A172 (cell line): ENCODE measurements at regions not wholly inside any gene's neighbourhood (a gene's known extent, or its start where the extent isn't known, plus 50 kb on each side); places are given as distances from the start of the nearest gene placed in this dataset.
A peak's percentile ranks its signal among the peaks of the same experiment; 100 is the strongest.

Experiments
- DNase-seq: peaks from one replicate; pipeline ENCODE4 v3.0.0-alpha.2; 2015; ENCODE audit warnings: low spot score

DNA sequence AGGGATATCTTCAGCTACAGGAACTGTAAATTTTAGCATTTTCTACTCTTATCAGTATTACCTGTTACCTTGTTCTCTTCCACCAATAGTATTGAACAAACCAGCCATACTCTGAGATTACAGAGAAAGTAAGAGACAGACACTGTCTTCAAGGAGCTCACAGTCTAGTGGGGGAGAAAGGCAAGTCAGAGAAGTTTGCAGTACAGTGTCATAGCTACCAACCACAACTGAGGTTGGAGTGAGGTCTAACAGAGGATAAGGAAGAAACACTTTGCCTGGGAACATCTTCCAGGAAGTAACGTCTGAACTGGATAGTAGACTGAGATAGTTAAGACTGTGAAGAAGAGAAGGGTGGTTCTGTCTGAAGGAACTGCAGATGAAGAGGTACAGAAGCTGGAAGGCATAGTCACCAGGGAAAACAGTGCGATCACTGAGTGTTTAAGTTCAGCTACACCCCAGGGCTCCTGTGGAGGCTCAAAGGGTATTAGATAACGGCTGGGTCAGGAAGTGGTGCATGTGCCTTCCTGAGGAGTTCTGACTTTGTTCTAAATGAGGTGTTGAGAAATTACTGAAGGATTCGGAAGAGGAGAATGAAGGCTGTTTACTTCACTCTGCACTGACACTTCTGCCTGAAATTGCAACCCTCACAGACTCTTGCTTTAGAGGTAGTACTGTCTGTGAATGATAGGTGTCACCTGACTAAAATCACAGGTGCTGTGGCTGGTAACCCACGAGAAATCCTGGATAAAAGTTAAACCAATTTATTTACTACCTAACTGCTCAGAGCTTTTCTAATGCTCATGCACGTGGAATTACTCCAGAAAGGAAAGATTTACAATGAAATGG lies 841.6 kb downstream of the MAT2B start:
- DNase-seq = no peak

DNA sequence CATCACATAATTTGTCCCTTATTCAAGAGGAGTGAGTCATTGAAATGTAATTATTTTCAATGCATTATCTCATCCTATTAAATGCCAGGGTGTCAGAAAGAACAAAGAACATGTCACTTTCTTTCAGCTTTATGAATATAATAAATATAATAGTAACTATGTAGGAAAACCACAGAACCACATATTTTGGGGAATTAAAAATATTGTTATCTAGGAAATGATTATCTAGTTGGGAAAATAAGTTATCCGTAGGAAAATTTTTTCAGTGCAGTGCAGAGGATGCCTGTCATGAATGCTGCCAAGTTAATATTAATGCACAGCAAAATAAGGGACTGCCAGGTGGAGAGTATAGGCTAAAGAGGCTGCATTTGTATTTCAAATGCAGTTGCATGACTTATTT lies 844.8 kb downstream of the MAT2B start:
- peak; percentile 44 for DNase-seq

GRCh38 chr5:164351245-164351834 lies 845.9 kb downstream of the MAT2B start:
- DNase-seq = no peak

DNA sequence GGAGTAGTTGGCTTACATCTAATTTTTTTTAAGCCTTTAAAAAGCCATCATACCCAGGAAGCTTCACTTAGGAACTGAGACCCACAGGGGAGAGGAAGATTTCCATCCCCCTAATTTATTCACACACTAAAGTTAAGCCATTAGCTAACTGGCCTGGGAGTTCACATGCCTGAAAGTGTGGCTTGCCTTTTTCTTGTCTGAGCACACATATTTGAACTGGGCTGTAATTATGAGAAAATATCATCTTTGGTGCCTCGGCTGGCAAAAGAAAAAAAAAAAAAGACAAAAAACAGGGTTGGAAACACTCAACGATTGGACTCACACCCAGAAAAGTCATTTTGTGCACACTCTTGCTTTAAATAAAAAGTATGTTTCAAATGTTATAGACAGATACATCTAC lies 847.3 kb downstream of the MAT2B start:
- no peak for DNase-seq

GRCh38 chr5:164353155-164353554 lies 847.7 kb downstream of the MAT2B start:
- DNase-seq = peak; percentile 37

DNA sequence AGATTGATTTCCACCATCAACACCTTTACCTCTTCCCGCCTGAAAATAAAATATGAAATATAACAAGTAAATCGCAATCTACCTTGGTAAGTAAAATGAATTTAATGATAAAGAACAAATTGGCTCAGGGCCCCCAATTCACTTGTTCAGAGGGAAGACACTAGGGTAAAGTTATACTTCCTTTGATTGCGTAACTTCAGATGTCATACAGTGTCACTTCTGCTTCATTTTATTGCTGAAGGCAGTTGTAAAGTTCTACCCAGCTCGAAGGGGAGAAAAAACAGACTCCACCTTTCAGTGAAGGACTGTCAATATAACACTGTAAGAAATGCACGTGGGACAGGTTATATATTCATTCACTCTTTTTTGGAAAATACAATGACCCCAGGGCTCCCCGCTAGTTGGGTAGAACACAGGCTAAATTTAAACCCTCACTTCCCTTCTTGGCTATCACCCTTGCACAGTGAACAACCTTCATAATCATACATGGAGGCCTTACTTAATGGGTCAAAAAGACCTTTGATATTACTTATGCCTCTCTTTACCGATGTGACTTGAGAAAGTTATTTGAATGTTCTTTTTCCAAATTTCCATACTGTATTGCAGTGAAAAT lies 848.8 kb downstream of the MAT2B start:
- DNase-seq = no peak

DNA sequence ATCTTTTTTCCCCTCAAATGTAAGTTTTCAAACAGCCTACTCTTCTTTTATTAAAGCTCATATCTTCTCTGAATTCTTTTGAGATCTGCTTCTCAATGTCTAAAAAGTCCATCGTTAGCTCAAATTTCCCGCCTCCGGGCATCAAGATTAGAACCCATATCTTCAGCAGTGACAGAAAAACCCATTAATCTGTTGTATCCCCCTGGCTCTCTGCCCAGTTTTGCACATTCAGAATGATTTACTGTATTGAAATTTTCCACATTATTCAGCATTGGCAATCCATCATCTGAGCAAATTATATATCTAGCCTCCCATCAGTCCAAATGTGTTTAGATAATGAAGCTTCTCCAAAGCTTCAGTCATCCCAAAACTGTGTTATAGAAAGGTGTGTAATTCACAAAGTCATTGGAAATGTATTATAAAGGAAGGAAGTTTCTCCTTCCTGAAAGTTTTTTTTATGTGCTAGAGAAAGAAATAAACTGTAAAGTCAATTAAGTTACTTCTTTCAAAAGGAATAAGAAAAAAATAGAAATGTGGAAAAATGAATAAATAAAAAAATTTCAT lies 849.9 kb downstream of the MAT2B start:
- no peak for DNase-seq

DNA sequence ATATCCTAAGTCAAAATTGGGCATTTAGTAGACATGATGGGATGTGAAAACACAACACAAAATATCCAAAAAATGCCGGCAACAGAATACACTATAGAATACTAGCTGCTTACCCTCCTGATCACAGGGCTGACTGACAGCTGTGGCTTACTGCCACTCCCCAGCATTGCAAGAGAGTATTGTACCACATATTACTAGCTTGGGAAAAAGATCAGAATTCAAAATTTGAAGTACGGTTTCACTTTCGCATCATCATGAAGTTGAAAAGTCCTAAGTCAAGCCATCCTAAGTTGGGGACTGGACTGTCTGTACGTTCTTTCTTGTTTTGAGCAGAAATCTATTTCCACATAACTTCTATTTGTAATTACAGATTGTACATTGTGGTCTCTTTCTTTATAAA lies 851.4 kb downstream of the MAT2B start:
- DNase-seq = no peak

GRCh38 chr5:164357395-164358033 lies 852.1 kb downstream of the MAT2B start:
- DNase-seq = no peak

- peak; percentile 60 for DNase-seq
Measured at GRCh38 chr5:164358531-164359259, 853.3 kb downstream of the MAT2B start.

DNA sequence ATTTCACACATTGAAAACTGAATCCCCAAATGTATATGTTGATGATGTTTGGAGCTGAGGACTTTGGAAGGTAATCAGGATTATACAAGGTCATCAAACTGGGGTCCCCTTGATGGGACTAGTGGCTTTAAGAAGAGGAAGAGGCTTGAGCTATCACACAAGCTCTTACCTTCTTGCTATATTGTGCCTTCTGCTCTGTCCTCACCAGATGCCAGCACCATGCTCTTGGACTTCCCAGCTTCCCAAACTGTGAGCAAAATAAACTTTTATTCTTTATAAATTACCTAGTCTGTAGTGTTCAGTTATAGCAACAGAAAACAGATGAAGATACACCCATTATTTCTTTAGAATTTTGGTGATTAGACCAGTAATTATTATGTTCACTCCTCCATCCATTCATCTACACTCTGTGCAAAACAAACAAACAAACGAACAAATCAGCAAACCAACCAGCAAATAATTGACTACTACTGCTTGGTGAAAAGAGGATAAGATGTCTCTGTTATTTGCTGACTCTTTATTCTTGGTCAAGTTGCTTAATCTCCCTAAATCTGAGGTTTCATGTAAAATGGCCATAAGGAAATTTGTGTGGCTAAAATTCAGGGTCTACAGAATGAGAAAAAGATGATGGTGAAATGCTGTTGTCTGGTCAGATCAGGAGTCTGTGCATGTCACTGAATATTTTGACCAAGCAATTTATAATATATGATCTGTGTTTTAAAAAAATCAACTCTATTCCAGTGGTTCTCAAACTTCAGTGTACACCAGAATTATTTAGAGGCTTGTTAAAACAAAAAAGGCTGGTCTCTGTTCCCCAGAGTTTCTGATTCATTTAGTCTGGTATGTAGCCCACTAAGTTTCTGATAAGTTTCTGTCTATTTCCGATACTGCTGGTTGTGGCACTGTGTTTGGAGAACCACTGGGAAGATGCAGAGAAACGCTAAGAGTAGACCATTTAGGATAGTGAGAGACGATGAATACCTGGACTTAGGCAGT lies 854.1 kb downstream of the MAT2B start:
- DNase-seq = no peak

- peak; percentile 51 for DNase-seq
Measured at GRCh38 chr5:164360589-164360988, 855.2 kb downstream of the MAT2B start.

DNA sequence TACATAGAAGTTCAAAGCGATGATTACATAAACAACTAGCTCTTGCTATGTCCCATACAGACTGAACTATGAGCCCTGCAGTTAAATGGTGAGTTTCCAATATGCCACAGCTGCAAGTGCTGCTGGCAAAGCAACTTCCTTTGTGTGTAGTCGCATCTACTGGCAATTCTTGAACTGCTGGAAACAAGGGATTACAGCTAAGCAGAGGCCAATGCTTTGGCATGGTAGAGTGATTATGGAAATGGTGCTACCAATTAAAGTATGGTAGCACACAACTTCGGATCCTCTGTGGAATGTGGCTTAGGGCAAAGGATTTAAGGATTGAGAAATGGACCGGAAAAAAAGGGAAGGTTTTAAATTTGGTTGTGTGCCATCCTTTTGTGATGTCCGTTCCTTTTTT lies 856.6 kb downstream of the MAT2B start:
- peak; percentile 30 for DNase-seq

DNA sequence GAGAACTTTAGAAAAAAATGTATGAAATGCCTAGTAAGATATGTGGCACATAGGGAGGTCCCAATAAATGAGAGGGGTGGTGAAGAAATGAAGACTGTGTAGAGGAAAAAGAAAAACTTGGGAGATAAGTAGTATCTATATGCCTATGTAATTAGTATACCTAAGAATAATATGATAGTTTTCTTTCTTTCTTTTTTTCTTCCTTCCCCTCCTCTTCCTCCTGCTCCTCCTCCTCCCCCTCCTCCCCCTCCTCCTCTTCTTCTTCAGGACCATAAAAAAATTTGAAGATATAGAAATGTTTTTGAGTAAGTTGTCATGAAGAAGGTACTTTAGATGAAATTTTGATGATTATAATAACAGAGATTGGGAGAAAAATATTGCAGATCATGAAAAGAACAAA lies 857.4 kb downstream of the MAT2B start:
- DNase-seq = no peak

DNA sequence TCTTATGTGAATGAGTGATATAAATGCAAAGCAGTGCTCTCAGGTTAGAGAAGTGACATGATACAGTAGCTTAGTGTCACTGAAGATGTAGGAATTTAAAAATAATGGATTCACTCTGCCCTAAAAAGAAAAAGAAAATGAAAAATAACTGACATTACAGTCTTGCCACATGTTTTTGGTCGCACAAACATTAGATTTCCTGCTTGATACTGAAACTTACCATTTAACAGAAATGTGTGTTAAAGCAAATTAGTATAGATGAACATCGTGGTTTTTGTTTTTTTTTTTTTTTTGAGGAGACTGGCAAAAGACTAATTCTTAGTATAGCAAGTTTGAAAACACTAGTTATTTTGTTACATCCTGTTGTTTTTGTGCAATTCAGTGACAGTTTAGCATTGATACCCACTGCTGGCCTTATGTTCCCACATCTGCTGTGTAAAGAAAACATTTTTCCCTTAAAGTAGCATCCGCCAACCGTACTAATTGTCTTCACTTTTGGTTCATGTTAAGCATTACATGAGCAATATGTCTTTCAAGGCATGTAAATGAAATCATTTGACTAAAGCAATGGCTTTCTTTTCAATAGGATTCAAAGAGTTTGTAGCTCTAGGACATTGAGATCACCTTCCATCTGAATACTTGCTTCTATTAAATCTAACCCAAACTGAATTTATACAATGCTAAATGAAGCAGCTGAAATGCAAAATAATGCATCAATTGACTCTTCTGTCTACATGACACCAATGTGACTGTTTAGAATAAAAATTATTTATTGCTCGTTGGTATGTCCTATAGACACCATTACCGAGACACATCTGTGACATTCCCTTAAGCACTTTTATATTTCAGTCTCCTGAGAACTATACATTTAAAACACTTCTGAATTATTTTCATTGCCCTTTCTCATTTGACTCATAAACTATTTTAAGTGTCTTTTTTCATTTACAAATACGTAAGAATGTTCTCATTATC lies 859.1 kb downstream of the MAT2B start:
- DNase-seq = no peak

DNA sequence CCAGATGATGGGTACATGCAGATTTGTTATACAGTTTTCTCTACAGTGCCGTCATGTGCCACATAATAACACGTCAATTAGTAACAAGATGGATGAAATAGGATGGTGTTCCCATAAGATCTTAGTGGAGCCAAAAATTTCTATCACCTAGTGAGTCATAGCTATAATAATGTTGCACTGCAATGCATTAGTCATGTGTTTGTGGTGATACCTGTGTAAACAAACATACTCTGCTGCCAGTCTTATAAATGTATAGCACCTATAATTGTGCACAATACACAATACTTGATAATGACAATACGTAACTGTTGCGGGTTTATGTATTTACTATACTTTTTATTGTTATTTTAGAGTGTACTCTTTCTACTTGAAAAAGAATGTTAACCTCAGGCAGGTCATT lies 865.4 kb downstream of the MAT2B start:
- DNase-seq = peak; percentile 60

DNA sequence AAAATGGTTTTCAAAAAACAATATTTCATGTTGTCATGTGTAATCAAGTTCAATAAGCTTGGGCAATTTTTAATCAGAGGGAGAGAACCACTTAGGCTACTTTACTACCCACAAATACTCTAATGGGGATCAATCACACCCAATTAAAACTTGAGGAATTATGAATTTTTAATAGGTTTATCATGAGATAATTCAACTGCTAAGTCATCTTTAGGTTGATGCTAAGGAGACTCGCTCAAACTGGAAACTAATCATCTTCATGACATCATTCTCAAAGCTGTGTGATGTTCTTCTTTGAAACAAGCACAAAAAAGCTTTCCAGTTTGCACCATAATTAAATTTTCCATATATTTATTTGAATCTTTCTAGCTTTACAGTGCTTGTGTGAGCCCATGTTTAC lies 867.5 kb downstream of the MAT2B start:
- no peak for DNase-seq

- DNase-seq = no peak
Measured at GRCh38 chr5:164373876-164374275, 868.5 kb downstream of the MAT2B start.

DNA sequence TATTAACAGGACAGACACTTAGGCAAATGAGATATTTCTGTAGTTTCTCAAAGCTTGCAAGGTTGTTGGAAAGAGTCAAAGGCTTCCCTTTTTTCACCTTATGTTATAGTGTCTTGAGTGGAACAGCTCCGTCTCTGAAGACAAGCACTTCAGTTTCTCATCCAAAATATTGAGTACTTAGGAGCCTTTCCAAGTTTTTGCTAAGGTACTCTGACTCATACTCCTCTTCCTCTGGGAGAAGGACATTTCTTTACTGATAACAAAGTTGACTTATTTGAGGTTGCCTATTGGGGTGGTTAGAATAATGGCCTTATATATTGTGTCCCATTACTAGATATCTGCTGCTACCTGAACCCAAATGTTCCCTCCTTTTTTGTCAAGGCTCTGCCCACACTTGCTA lies 869.6 kb downstream of the MAT2B start:
- peak; percentile 18 for DNase-seq
